Fibroblast of villous mesenchyme (primary cell): ENCODE measurements at regions not wholly inside any gene's neighbourhood (a gene's known extent, or its start where the extent isn't known, plus 50 kb on each side); places are given as distances from the start of the nearest gene placed in this dataset.

ENCODE experiments used
- DNase-seq: peaks from one replicate; pipeline ENCODE4 v3.0.0-alpha.2; 2010; ENCODE audit warnings: low read depth
- H3K4me3 ChIP-seq: 2 replicates; pipeline ENCODE4 v1.5.1; 2011; ENCODE audit warnings: low read depth, mild to moderate bottlenecking, low read length
- TF ChIP-seq, protein P1 (sequence below): IDR thresholded peaks from 2 replicates; pipeline ENCODE4 v1.5.1; 2012; ENCODE audit warnings: low read depth, mild to moderate bottlenecking, low read length; ENCODE audit not compliant: insufficient read depth

DNA sequence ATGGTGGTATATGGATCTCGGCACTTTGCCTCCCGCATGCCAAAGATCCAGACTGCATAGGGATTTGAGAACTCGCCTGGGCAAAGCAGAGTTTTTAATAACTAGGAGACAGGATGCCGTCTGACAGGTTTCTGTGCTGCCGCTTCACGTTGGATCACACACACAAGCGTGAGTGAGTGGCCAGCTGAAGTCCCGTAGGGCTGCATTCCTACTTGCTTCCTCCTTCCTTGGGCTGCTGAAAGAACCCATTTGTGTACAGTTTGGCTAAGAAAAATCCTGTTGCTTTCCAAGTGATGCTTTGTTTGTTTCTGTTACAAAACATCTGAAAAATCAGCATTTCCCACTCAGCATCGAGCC is 604.3 kb upstream of the CFAP20DC start:
- no peak overlapping the region for H3K4me3 ChIP-seq
- TF ChIP-seq, protein P1, sequence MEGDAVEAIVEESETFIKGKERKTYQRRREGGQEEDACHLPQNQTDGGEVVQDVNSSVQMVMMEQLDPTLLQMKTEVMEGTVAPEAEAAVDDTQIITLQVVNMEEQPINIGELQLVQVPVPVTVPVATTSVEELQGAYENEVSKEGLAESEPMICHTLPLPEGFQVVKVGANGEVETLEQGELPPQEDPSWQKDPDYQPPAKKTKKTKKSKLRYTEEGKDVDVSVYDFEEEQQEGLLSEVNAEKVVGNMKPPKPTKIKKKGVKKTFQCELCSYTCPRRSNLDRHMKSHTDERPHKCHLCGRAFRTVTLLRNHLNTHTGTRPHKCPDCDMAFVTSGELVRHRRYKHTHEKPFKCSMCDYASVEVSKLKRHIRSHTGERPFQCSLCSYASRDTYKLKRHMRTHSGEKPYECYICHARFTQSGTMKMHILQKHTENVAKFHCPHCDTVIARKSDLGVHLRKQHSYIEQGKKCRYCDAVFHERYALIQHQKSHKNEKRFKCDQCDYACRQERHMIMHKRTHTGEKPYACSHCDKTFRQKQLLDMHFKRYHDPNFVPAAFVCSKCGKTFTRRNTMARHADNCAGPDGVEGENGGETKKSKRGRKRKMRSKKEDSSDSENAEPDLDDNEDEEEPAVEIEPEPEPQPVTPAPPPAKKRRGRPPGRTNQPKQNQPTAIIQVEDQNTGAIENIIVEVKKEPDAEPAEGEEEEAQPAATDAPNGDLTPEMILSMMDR = no peak
- no peak for DNase-seq

GRCh38 chr3:59653405-59654122 is 603.7 kb upstream of the CFAP20DC start:
- TF ChIP-seq, protein P1 = no peak
- no peak for DNase-seq
- H3K4me3 ChIP-seq = no peak overlapping the region

- H3K4me3 ChIP-seq = no peak overlapping the region
- no peak for DNase-seq
- TF ChIP-seq, protein P1 = no peak
Measured at GRCh38 chr3:59644479-59645402, 594.9 kb upstream of the CFAP20DC start.

DNA sequence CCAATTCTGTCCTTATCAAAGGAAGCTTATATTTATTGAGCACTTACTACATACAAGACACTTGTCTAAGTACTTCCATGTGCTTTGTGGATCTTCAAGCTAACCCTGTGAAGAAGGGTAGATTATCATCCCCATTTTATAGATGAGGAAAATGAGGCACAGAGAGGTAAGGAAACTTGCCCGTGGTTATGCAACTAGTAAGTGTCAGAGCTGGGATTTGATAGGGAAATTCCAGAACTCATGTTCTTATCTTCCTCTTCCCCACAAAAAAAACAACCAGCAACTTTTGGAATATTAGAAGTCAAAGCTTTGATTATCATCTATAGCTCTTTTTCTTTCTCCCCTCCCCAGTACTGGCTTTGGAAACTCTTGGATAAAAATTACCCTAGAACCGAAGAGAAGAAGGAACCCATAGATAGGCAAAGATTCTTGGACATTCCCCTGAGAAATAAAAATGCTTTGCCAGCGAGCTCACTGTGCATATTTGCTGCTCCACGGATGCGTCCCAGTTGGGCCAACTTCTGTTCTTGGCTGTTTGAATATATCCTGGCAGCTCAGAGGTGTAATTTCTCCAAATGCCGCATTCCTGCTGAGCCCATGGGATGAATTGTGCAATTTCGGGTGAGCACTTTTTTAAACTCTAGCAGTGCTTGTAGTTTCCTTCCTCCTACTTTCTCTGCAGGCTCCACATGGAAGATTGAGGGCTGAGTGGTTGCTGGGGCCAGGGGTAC is 591.5 kb upstream of the CFAP20DC start:
- TF ChIP-seq, protein P1 = no peak
- H3K4me3 ChIP-seq = no peak overlapping the region
- DNase-seq = no peak

- TF ChIP-seq, protein P1 = no peak
- no peak for DNase-seq
- H3K4me3 ChIP-seq = no peak overlapping the region
Measured at GRCh38 chr3:59632760-59633573, 583.1 kb upstream of the CFAP20DC start.

DNA sequence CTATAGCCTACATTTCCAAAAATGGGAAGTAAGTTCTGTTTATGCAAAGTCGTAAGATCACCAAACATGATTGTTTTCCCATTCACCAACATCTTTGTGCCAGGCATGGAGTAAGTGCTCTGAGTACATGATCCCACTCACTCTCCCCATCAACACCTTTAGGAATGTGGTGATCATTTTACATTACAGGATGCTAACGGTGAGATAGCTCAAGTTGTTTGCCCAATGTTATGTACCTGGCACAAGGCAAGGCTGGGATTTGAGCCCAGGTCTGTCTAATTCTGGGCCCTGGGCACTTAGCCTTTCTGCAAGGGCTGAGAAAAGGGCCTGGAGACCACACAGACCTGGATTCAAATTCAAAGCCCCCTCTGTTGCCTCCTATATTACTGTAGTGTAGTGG is 581.7 kb upstream of the CFAP20DC start:
- TF ChIP-seq, protein P1 = no peak
- DNase-seq = no peak
- no peak overlapping the region for H3K4me3 ChIP-seq
